ENCODE measurements at regions not wholly inside any gene's neighbourhood (a gene's known extent, or its start where the extent isn't known, plus 50 kb on each side); places are given as distances from the start of the nearest gene placed in this dataset.
"Not testable (repeated sequence)": the region's sequence is repeated elsewhere in the genome, so short reads cannot be mapped to it uniquely, and the experiment has no call there.

GRCh38 chr17:70327279-70327678, 157.9 kb downstream of the KCNJ2 start:
- no peak for DNase-seq

- no peak for DNase-seq
These were observed 158.4 kb downstream of the KCNJ2 start for GRCh38 chr17:70327723-70328122.

GRCh38 chr17:70329721-70330120, 160.4 kb downstream of the KCNJ2 start:
- no peak for DNase-seq

- DNase-seq, result not testable (repeated sequence)
These were observed 161.7 kb downstream of the KCNJ2 start for GRCh38 chr17:70331066-70331465.

- DNase-seq, result no peak
These were observed 163.3 kb downstream of the KCNJ2 start for GRCh38 chr17:70332356-70333210.

- DNase-seq, result no peak
These were observed 167.1 kb downstream of the KCNJ2 start for GRCh38 chr17:70336411-70336810.

- DNase-seq, result no peak
These were observed 169.6 kb downstream of the KCNJ2 start for GRCh38 chr17:70338946-70339354.

GRCh38 chr17:70343114-70343513, 173.8 kb downstream of the KCNJ2 start:
- no peak for DNase-seq

GRCh38 chr17:70344386-70345060, 175.2 kb downstream of the KCNJ2 start:
- no peak for DNase-seq

GRCh38 chr17:70345061-70345460, 175.7 kb downstream of the KCNJ2 start:
- DNase-seq, result no peak

- no peak for DNase-seq
These were observed 183.5 kb downstream of the KCNJ2 start for GRCh38 chr17:70352834-70353233.

GRCh38 chr17:70353408-70354092, 184.2 kb downstream of the KCNJ2 start:
- no peak for DNase-seq

- no peak for DNase-seq
These were observed 185.9 kb downstream of the KCNJ2 start for GRCh38 chr17:70355185-70355584.

- no peak for DNase-seq
These were observed 187.9 kb downstream of the KCNJ2 start for GRCh38 chr17:70357190-70357589.

- DNase-seq, result no peak
These were observed 195.8 kb downstream of the KCNJ2 start for GRCh38 chr17:70365091-70365583.

GRCh38 chr17:70366386-70366785, 197.1 kb downstream of the KCNJ2 start:
- DNase-seq, result no peak

GRCh38 chr17:70368011-70368410, 198.7 kb downstream of the KCNJ2 start:
- no peak for DNase-seq

GRCh38 chr17:70369391-70369790, 200.1 kb downstream of the KCNJ2 start:
- DNase-seq, result no peak

- DNase-seq, result no peak
These were observed 201.5 kb downstream of the KCNJ2 start for GRCh38 chr17:70370816-70371215.

- DNase-seq, result no peak
These were observed 204.0 kb downstream of the KCNJ2 start for GRCh38 chr17:70373369-70373768.

- no peak for DNase-seq
These were observed 205.2 kb downstream of the KCNJ2 start for GRCh38 chr17:70374496-70374895.

- no peak for DNase-seq
These were observed 206.1 kb downstream of the KCNJ2 start for GRCh38 chr17:70375406-70375805.

Measured in stimulated activated CD4-positive, alpha-beta T cell treated with anti-CD3 and anti-CD28 coated beads, Interleukin-2, amount 100 ng/mL, for 48 hours (primary cell).